K562 (cell line): ENCODE measurements at regions not wholly inside any gene's neighbourhood (a gene's known extent, or its start where the extent isn't known, plus 50 kb on each side); places are given as distances from the start of the nearest gene placed in this dataset.

ENCODE experiments used
- ATAC-seq: fragments of 200-7000 bp; cut with Tn5 transposase; 3 replicates; pipeline ENCODE4 v1.9.1; 2020; ENCODE audit warnings: moderate library complexity
- BruUV-seq: library from RNA; stranded (reverse); fragments of 400-500 nt; replicated peaks from 2 replicates; lab custom pipeline; 2021; lab: Mats Ljungman, UMichigan
- CTCF ChIA-PET: fragments of 300-600 bp; formaldehyde crosslinking; extraction: SDS; loops from one replicate; lab custom pipeline; 2021; ENCODE audit warnings: low intra/inter-chr PET ratio; lab: Yijun Ruan, JAX
- POLR2A ChIA-PET: fragments of 300-600, 350-650 bp; sonication (Branson Sonifier 250); formaldehyde crosslinking; extraction: SDS; loops from one replicate; lab custom pipeline; 2021; ENCODE audit warnings: antibody characterized with exemption, inconsistent platforms; lab: Yijun Ruan, JAX
- DNase-seq, 4 experiments: peaks; one replicate each; pipeline versions ENCODE4 v3.0.0 to v3.0.0-alpha.2; 2011 to 2018; ENCODE audit warnings: low spot score in 3 of 4, mixed read lengths in 3 of 4; ENCODE audit errors: extremely low read depth in 1 of 4
- FAIRE-seq: peaks from 2 replicates; lab custom pipeline; 2011; peaks lifted over from hg19 to GRCh38; lab: Jason Lieb, UNC
- H2AFZ ChIP-seq: 2 replicates; pipeline ENCODE4 v1.6.0; 2011; ENCODE audit warnings: low read depth, low read length, control low read depth, inconsistent platforms
- H3K27ac ChIP-seq: fragments of 200-600 bp; 3 replicates; pipeline ENCODE4 v1.8.0; 2011; ENCODE audit warnings: low read depth, mild to moderate bottlenecking, control low read depth, inconsistent platforms, low read length, moderate library complexity, mixed read lengths; ENCODE audit errors: extremely low read depth
- H3K27me3 ChIP-seq, 2 experiments: fragments of 300-600 bp in 1 of 2; 2 replicates in 1 of 2; 3 replicates in 1 of 2; pipeline versions ENCODE4 v1.6.0 to v1.8.0; 2011; ENCODE audit warnings: inconsistent platforms in 2 of 2, low read length in 2 of 2, mild to moderate bottlenecking in 1 of 2, mixed read lengths in 1 of 2, moderate library complexity in 1 of 2; ENCODE audit not compliant: control insufficient read depth in 2 of 2, insufficient read depth in 2 of 2
- H3K36me3 ChIP-seq: fragments of 300-600 bp; 3 replicates; pipeline ENCODE4 v1.8.0; 2011; ENCODE audit warnings: mild to moderate bottlenecking, low read length, inconsistent platforms; ENCODE audit not compliant: control insufficient read depth, insufficient read depth
- H3K4me1 ChIP-seq, 2 experiments: fragments of 200-600 bp in 1 of 2; replicated peaks in 1 of 2; 2 replicates in 1 of 2; 3 replicates in 1 of 2; pipeline versions ENCODE4 v1.5.1 to v1.8.0; 2011; ENCODE audit warnings: inconsistent platforms in 2 of 2, low read length in 2 of 2, mild to moderate bottlenecking in 1 of 2, mixed read lengths in 1 of 2, moderate library complexity in 1 of 2; ENCODE audit not compliant: control insufficient read depth in 2 of 2, insufficient read depth in 2 of 2
- H3K4me2 ChIP-seq: 2 replicates; pipeline ENCODE4 v1.6.1; 2011; ENCODE audit warnings: low read length, control low read depth, inconsistent platforms, mixed read lengths; ENCODE audit not compliant: insufficient read depth
- H3K4me3 ChIP-seq: fragments of 200-600 bp; sonication (generic), shearing (Covaris generic); 2 replicates; pipeline ENCODE4 v1.5.1; 2016; ENCODE audit warnings: control low read depth, inconsistent platforms
- H3K79me2 ChIP-seq: fragments of 200-600 bp; 3 replicates; pipeline ENCODE4 v1.8.0; 2011; ENCODE audit warnings: low read length, inconsistent platforms; ENCODE audit not compliant: control insufficient read depth, insufficient read depth
- H3K9ac ChIP-seq, 2 experiments: 2 replicates each; pipeline versions ENCODE4 v1.6.0 to v1.6.1; 2011; ENCODE audit warnings: low read depth in 2 of 2, low read length in 2 of 2, control low read depth in 1 of 2, inconsistent platforms in 1 of 2, mild to moderate bottlenecking in 1 of 2, mixed read lengths in 1 of 2; ENCODE audit not compliant: insufficient read depth in 1 of 2
- H3K9me1 ChIP-seq: one replicate; pipeline ENCODE4 v1.6.0; 2011; ENCODE audit warnings: inconsistent platforms, mild to moderate bottlenecking, low read length, moderate library complexity; ENCODE audit not compliant: control insufficient read depth, insufficient read depth
- H3K9me3 ChIP-seq: replicated peaks from 2 replicates; pipeline ENCODE4 v1.5.1; 2011; ENCODE audit warnings: low read depth, low read length, inconsistent platforms; ENCODE audit not compliant: control insufficient read depth, insufficient read depth
- H4K20me1 ChIP-seq: replicated peaks from 2 replicates; pipeline ENCODE4 v1.6.1; 2011; ENCODE audit warnings: low read length, inconsistent platforms, mixed read lengths; ENCODE audit not compliant: control insufficient read depth, insufficient read depth
- MEF2D ChIP-seq: conservative IDR thresholded peaks from 2 replicates; pipeline ENCODE4 v1.6.1; 2016; ENCODE audit warnings: low read depth, missing genetic modification characterization, missing compliant biosample characterization
- POLR3G ChIP-seq: IDR thresholded peaks from 2 replicates; pipeline ENCODE4 v1.6.1; 2011; ENCODE audit not compliant: insufficient read length, insufficient replicate concordance; ENCODE audit errors: extremely low read depth
- WGBS: fragments of 100-300 bp; shearing (Covaris generic); methylation state at CpG from one replicate; pipeline ENCODE4 v1.1.6; 2016; ENCODE audit warnings: low coverage, mixed read lengths; ENCODE audit not compliant: insufficient coverage; ENCODE audit errors: missing lambda C conversion rate; 5-methylcytosine and 5-hydroxymethylcytosine counted together
- in situ Hi-C: fragments of 300-500 bp; cut with MboI; formaldehyde crosslinking; loops from 4 replicates; pipeline ENCODE4 v1.15.0; 2018; ENCODE audit warnings: inconsistent platforms, mixed read lengths
- intact Hi-C: fragments of 100-400 bp; cut with micrococcal nuclease; formaldehyde crosslinking; loops from 2 replicates; pipeline ENCODE4 v1.14.2; 2022
- TF ChIP-seq, protein P1 (sequence below), 2 experiments: fragments of 450-650 bp in 1 of 2; sonication (generic) in 1 of 2; formaldehyde crosslinking in 1 of 2; IDR thresholded peaks in 1 of 2; conservative IDR thresholded peaks in 1 of 2; 2 replicates each; pipeline versions ENCODE4 v1.6.1 to v1.8.1; 2016 to 2023; ENCODE audit warnings: mild to moderate bottlenecking in 2 of 2, moderate library complexity in 2 of 2, inconsistent platforms in 1 of 2, missing genetic modification reagents in 1 of 2

DNA sequence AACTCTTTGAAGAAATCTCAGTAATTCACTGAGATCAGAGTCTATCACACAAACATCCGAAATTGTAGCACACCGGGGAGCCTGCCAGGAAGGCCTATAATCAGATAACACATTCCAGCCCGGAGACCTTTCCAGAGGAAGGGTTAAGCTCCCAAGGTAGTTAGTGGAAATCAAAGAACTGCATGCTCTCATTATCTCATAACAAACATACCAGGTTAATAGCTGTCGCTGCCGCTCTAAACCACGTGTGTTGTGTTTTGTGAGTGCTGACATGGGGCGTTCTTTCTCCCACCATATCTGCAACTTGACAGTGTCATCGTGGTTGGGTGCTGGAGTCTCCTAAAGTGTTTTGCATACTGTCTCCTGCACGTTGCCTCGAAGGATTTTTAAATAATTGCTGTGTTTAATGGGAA, 120.7 kb upstream of the CARD11 start (continued):
- no peak for TF ChIP-seq POLR3G
- TF ChIP-seq, all 486 proteins: peak for 0

DNA sequence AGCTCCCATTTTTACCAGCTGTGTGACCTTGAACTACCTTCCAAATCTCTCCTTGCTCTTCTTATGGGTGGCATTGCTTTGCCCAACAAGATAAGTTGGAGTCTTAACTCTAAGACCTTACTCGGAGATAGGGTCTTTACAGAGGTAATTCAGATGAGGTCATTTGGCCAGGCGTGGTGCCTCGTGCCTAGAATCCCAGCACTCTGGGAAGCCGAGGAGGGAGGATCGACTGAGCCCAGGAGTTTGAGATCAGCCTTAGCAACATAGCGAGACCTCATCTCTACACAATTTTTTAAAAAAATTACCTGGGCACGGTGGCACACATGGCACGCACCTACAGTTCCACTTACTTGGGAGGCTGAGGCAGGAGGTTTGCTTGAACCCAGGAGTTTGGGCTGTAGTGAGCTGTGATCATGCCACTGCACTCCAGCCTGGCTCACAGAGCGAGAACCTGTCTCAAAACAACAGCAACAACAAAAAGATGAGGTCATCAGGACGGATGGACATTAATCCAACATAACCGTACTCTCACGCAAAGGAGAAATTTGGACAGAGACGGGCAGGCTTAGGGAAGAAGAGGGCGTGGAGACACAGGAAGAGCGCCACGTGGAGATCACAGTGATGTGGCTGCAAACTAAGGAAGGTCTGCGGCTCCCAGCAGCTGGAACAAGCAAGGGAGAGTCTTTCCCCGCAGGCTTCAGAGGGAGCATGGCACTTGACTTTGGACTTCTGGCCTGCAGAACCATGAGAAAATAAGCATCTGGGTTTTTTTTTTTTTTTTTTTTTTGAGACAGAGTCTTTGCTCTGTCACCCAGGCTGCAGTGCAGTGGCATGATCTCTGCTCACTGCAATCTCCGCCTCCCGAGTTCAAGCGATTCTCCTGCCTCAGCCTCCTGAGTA, 122.3 kb upstream of the CARD11 start:
- Histone ChIP-seq H3K27me3 (peaks cover 6 to 57% of the 10 kb centered on the region in 2 experiments; a peak in 3 of 5 replicates), H3K27ac (no peak overlapping the region), H3K79me2 (no peaks in the 10 kb centered on the region), H3K4me1 (no peaks in the 10 kb centered on the region), H4K20me1 (no peaks in the 10 kb centered on the region), H3K36me3 (no peaks in the 10 kb centered on the region), H3K9ac (no peak overlapping the region), H3K4me2 (no peak overlapping the region), H3K9me3 (no peaks in the 10 kb centered on the region), H3K4me3 (no peak overlapping the region), H3K9me1 (no peaks in the 10 kb centered on the region), H2AFZ (no peak overlapping the region)
- no peak for FAIRE-seq
- 2% methylated on average over 20 of the region's 21 CpGs for WGBS
- ChIA-PET CTCF (no interaction called here), POLR2A (interaction anchor here (0.6 kb wide), 1 partner anchor 81 kb away, joined by 4 read pairs; no protein-coding TSS in a partner anchor)
- in situ Hi-C loops = no loop called here
- no TSS peak for BruUV-seq
- DNase-seq = no peak
- no peak for TF ChIP-seq MEF2D (tag)
- TF ChIP-seq, protein P1, sequence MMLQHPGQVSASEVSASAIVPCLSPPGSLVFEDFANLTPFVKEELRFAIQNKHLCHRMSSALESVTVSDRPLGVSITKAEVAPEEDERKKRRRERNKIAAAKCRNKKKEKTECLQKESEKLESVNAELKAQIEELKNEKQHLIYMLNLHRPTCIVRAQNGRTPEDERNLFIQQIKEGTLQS (IDR thresholded peaks at IDR 0.05) = peak; percentile 27
- TF ChIP-seq, protein P1 (CRISPR knock-in tag; conservative IDR thresholded peaks at IDR 0.05) = no peak
- no peak for ATAC-seq
- intact Hi-C loops = no loop called here
